HG02588 (cell line): ENCODE measurements at regions not wholly inside any gene's neighbourhood (a gene's known extent, or its start where the extent isn't known, plus 50 kb on each side); places are given as distances from the start of the nearest gene placed in this dataset.

Experiments used
- ATAC-seq: cut with Tn5 transposase; IDR thresholded peaks from one replicate; pipeline ENCODE4 v1.9.1; 2021; ENCODE audit warnings: mild to moderate bottlenecking, moderate library complexity; ENCODE audit not compliant: unreplicated experiment

- ATAC-seq, result no peak
These were observed 382.0 kb downstream of the SFMBT2 start for GRCh38 chr10:7028809-7029166.

- ATAC-seq, result no peak
These were observed 382.7 kb downstream of the SFMBT2 start for GRCh38 chr10:7027913-7028808.

- ATAC-seq, result no peak
These were observed 383.5 kb downstream of the SFMBT2 start for GRCh38 chr10:7027237-7027912.

- no peak for ATAC-seq
These were observed 384.0 kb downstream of the SFMBT2 start for GRCh38 chr10:7026818-7027217.

GRCh38 chr10:7025296-7025695, 385.5 kb downstream of the SFMBT2 start:
- ATAC-seq, result no peak

GRCh38 chr10:7015457-7015856, 395.4 kb downstream of the SFMBT2 start:
- no peak for ATAC-seq

GRCh38 chr10:7014721-7015120, 396.1 kb downstream of the SFMBT2 start:
- ATAC-seq, result no peak

- ATAC-seq, result no peak
These were observed 398.8 kb downstream of the SFMBT2 start for GRCh38 chr10:7011994-7012393.

GRCh38 chr10:7008645-7009044, 402.2 kb downstream of the SFMBT2 start:
- no peak for ATAC-seq

- ATAC-seq, result no peak
These were observed 403.1 kb downstream of the SFMBT2 start for GRCh38 chr10:7007600-7008190.

GRCh38 chr10:7006566-7006965, 404.3 kb downstream of the SFMBT2 start:
- no peak for ATAC-seq

- no peak for ATAC-seq
These were observed 406.9 kb downstream of the SFMBT2 start for GRCh38 chr10:7003831-7004395.

- ATAC-seq, result no peak
These were observed 410.8 kb downstream of the SFMBT2 start for GRCh38 chr10:7000061-7000460.

GRCh38 chr10:6999232-6999925, 411.5 kb downstream of the SFMBT2 start:
- no peak for ATAC-seq

GRCh38 chr10:6997509-6997908, 413.3 kb downstream of the SFMBT2 start:
- no peak for ATAC-seq

- ATAC-seq, result no peak
These were observed 414.4 kb downstream of the SFMBT2 start for GRCh38 chr10:6996431-6996830.

GRCh38 chr10:6995831-6996230, 415.0 kb downstream of the SFMBT2 start:
- no peak for ATAC-seq

GRCh38 chr10:6995341-6995740, 415.3 kb upstream of the PRKCQ start:
- ATAC-seq, result no peak

GRCh38 chr10:6990891-6991290, 410.8 kb upstream of the PRKCQ start:
- ATAC-seq, result no peak

- no peak for ATAC-seq
These were observed 408.6 kb upstream of the PRKCQ start for GRCh38 chr10:6988654-6989053.

GRCh38 chr10:6987536-6987945, 407.5 kb upstream of the PRKCQ start:
- no peak for ATAC-seq
